Activated CD4-positive, alpha-beta T cell treated with anti-CD3 and anti-CD28 coated beads for 4 hours (primary cell): ENCODE measurements at regions not wholly inside any gene's neighbourhood (a gene's known extent, or its start where the extent isn't known, plus 50 kb on each side); places are given as distances from the start of the nearest gene placed in this dataset.

Experiments
- DNase-seq, 2 donors: peaks; one replicate each; pipeline ENCODE4 v3.0.0-alpha.2; 2020

DNA sequence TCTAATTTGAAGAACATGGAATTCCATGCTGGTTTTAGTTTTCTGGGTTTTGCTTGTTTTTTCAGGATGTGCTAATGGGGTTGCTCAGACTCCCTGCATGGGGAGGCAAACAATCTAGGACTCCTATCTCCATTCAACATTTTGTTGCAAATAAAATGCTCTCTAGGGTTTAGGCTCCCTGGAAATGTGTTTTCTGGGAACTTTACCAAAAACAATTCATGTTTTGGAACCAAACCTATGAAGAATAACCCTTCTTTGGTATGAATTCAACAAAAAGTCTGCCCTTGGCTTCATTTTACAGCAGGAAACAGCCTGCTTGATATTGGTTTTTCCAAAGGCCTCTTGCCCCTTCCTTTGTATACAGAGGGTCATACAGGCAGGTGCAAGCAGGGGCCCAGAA, 217.7 kb downstream of the FOXA2 start:
- no peak for DNase-seq

GRCh38 chr20:22354647-22355046, 229.7 kb downstream of the FOXA2 start:
- DNase-seq = no peak

GRCh38 chr20:22353586-22353985, 230.8 kb downstream of the FOXA2 start:
- no peak for DNase-seq

DNA sequence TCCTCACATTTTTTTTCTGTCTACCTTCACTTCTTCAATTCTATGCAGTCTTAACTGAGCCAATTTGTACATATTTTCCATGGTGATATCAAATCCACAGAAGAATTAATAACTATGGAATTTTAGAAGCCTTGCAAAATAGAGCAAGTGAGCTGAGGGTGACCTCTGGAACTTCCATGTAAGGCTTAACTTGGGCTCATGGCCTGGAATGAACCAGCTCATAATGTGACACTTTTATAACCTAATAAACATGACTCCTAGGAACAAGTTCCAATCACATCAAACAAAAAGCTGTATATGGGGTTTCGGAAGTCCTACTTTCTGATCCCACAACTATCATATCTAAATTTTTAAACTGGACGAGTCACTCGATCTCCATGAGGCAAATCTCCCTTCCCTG, 232.4 kb downstream of the FOXA2 start:
- no peak for DNase-seq

GRCh38 chr20:22350624-22351023, 233.7 kb downstream of the FOXA2 start:
- DNase-seq = no peak

DNA sequence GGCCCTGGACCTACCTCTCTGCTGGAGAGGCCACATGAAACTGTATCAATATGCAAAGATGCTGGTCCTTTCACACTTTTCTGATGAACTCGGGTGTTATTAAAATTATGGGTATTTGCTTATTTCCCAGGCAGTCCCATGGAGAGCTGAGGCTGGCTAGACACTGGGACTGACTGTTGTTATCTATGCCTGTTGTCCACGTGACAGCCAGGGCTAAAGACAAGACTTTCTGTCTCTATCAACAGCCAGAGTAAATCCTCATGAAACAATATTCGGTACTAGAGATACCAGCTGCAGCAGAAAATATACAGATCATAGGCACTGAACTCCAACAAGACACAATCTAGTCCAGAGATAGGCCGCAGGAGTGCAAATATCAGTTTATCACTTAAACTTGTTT, 236.4 kb downstream of the FOXA2 start:
- no peak for DNase-seq

DNA sequence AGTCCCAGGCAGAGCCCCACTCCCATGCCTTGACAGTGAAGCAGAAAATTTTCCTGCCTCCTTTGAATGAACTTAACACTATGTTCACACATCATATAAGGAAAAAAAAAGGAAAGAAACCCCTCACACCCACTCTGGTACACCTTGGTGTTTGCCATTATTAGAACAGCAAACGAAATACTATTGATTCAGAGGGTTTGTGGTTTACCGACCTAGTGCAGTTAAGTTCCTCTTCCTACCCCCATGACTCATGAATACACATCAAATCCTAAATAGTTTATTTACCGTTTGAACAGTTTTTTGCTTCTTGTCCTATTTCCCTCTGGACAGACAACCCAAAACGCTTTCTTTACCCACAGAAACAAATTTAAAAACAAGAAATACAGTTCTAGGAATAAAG, 237.7 kb downstream of the FOXA2 start:
- DNase-seq = no peak

- DNase-seq = no peak
Observed at GRCh38 chr20:22343612-22344011, 240.8 kb downstream of the FOXA2 start.

DNA sequence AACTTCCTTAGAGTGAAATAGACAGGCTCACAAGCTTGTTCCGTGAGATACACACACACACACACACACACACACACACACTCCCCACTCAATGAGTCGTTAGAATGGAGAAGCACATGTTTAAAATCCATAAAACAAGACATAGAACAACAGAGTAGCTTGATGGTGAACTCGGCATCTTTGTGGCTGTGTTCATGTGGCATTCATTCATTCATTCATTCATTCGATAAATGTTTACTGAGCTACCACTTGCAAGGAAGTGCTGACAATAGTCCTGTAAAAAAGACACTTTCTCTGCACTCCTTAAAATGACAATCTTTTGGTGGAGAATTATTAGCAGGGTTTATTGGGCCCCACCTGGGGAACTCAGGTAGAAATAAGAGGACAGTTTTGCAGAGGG, 242.0 kb downstream of the FOXA2 start:
- DNase-seq = no peak

DNA sequence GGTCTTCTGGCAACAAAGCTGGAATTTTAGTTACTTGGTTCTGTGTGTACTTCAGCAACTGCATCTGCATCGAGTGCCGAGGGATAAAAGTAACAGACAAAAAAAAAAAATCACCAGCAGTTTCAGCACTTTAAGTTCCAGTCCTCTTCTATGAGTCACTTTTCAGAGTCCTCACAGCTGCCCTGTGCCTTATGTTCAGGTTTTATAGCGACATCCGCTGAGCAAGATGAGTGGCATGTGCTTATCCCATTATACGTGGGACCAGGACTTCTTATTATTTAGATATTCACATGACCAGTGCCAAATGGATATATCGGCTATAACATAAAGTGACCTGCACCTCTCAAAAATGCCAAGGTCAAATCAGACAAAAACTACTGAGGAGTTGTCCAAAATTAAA, 242.9 kb downstream of the FOXA2 start:
- DNase-seq = no peak

DNA sequence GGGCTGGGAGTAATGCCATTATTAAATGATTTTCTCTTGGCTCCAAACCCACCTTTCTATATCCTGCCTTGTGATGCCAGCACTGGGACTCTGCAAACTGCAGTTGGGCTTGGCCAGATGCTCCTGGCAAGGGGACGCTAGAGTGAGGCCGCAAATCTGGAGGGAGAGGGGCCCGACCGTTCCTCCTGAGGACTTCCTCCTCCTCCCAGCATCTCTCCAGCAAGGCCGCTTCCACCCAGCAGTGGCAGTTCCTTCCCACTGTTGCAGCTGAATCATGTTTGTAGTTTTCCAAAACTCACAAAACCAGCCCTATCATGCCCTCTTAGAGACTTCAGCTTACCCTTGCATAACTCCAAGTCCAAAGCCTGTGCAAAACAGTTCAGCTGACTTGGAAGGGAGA, 244.4 kb downstream of the FOXA2 start:
- no peak for DNase-seq

- peak in 1 of 2 donors; percentile 3 for DNase-seq
Observed at GRCh38 chr20:22339091-22339881, 245.1 kb downstream of the FOXA2 start.

DNA sequence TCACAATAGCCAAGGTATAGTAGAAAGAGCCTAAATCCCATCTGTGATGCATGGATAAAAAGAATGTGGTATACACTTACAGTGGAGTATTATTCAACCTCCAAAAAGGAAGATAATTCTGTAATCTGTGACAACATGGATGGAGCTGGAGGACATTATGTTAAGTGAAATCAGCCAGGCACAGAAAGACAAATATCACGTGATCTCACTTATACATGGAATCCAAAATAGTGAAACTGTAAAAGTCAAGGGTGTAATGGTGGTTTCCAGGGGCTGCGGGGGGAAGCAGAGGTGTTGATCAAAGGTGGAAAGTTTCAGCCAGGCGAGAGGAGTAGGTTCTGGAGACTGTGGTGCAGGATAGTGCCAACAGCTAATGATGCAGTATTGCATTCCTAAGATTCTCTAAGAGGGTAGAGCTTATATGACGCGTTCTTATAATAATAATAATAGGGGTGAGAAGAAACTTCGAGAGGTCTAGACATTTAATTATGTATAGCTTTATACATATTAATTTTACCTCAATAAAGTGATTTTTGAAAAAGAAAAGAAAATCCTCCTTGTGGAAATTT, 246.1 kb downstream of the FOXA2 start:
- DNase-seq = no peak

- no peak for DNase-seq
Observed at GRCh38 chr20:22335210-22335609, 249.2 kb downstream of the FOXA2 start.

- DNase-seq = no peak
Observed at GRCh38 chr20:22333885-22334545, 250.4 kb downstream of the FOXA2 start.

DNA sequence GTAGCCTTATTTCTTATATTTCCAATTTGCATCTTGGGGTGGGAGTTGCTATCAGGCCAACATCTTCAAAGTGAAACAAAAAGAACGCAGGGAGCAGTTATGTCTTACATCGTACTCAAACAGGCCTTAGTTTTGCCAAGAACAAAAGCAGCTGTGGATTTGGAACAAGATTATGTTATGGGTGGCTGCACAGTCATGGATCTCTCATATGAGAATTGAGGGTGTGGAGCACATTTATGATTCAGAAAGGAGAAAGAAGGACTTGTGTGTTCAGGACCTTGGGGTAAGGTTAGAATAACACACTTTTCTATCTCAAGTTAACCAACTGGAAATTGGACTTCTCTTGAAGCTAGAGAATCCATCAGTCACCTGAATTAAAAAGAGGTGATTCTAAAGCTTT, 259.9 kb downstream of the FOXA2 start:
- no peak for DNase-seq

DNA sequence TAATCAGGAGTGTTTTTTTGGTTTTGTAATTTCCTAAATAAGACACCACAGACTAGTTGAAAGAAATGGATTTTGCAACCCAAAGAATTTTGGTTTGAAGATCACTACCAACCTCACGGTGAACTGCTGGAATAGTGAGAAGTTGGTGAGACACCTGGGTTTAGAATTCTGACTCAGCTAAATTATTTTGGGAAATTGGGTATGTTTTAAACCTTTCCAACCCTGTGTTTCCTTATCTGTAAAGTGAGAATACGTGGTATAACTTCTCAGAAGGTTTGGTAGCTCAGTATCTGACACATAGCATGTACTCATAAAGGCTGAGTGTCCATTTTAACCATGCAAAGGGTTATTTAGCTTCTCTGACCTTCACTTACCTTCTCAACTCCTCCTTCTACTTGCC, 261.9 kb downstream of the FOXA2 start:
- no peak for DNase-seq

- no peak for DNase-seq
Observed at GRCh38 chr20:22321191-22321590, 263.2 kb downstream of the FOXA2 start.

- DNase-seq = no peak
Observed at GRCh38 chr20:22320245-22320915, 264.0 kb downstream of the FOXA2 start.

GRCh38 chr20:22315771-22316170, 268.6 kb downstream of the FOXA2 start:
- DNase-seq = no peak

- no peak for DNase-seq
Observed at GRCh38 chr20:22315073-22315472, 269.3 kb downstream of the FOXA2 start.

DNA sequence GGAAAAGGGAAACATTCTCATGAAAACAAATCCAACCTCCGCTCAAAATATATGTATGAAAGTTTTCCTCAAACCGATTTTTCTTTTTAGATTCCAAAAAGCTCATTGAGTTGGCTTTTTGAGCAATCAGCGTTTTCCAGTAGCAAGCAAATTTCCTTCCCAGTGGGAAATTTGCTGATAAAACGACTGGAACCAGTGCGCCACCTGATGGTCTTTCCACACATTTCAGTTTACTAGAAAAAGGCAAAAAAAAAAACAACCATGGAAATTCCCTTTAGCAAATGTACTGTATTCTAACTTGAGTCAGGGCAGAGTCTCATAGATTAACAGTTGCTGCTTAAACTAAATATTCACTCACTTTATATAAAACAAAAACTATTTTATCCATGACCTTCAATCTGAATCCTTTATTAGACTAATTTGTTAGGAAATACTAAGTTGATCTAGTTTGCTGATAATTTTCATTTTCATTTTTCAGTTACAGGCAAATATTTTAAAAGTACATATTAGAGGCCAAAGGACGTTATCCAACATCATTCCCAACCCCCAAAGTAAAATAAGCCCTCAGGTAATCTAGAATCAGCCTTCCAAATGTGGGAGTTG, 271.5 kb downstream of the FOXA2 start:
- no peak for DNase-seq

DNA sequence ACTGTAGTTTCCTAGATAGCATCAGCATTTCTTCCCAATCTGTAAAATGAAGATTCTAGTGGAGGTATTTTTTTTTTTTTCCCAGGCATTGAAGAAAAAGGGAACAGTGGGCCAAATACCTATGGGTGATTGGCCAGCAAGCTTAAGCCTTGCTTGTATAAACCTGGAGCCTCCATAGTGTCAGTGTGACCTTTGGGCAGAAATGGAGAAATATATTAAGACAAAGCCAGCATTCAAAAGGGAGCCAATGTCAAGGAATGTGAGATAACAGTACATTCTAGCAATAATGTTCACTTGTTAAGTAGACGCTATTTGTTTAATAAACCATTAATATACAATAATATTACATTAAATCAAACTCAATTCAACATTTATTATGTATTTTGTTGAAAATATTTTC, 275.4 kb downstream of the FOXA2 start:
- no peak for DNase-seq
